ENCODE measurements at regions not wholly inside any gene's neighbourhood (a gene's known extent, or its start where the extent isn't known, plus 50 kb on each side); places are given as distances from the start of the nearest gene placed in this dataset.

DNA sequence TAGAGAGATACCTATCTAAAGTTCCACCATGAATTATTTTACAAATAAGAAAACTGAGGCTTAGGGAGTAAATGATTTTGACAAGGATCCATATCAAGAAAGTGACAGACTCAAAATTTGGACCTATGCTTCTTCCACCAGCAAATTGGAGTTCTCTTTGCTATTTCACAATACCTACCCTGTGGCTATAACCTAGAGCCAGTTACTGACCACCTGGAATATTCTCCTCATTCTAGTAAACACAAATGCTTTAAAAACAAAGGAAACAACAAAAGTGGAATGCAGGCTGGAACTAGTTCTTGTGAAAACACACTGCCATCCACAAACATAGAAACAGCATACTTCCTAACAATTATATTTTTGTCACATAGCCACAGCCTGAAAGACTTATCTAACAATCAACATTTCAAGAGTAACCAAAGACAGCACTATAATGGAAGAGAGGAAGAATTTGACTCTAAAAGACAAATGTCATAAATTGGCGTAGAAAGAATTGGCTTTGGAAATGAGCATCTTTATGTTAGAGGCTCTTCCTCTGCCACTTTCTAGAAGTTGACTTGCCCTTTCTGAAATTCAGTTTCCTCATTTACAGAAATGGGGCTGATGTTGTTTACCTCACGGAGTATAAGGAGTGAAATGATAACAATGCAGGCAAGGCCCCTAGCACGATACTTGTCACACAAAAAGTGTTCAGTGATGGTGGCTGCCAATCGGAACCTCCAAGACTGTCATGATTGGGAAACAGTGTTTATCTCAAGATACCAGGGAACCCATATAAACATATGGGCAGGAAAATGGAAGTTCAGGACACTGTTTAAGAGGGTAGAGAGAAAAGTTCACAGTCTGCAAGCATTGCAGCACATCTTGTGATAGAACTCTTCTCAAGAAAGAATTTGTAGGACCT lies 138.6 kb upstream of the LGR5 start (continued):
- TF ChIP-seq, protein P1, sequence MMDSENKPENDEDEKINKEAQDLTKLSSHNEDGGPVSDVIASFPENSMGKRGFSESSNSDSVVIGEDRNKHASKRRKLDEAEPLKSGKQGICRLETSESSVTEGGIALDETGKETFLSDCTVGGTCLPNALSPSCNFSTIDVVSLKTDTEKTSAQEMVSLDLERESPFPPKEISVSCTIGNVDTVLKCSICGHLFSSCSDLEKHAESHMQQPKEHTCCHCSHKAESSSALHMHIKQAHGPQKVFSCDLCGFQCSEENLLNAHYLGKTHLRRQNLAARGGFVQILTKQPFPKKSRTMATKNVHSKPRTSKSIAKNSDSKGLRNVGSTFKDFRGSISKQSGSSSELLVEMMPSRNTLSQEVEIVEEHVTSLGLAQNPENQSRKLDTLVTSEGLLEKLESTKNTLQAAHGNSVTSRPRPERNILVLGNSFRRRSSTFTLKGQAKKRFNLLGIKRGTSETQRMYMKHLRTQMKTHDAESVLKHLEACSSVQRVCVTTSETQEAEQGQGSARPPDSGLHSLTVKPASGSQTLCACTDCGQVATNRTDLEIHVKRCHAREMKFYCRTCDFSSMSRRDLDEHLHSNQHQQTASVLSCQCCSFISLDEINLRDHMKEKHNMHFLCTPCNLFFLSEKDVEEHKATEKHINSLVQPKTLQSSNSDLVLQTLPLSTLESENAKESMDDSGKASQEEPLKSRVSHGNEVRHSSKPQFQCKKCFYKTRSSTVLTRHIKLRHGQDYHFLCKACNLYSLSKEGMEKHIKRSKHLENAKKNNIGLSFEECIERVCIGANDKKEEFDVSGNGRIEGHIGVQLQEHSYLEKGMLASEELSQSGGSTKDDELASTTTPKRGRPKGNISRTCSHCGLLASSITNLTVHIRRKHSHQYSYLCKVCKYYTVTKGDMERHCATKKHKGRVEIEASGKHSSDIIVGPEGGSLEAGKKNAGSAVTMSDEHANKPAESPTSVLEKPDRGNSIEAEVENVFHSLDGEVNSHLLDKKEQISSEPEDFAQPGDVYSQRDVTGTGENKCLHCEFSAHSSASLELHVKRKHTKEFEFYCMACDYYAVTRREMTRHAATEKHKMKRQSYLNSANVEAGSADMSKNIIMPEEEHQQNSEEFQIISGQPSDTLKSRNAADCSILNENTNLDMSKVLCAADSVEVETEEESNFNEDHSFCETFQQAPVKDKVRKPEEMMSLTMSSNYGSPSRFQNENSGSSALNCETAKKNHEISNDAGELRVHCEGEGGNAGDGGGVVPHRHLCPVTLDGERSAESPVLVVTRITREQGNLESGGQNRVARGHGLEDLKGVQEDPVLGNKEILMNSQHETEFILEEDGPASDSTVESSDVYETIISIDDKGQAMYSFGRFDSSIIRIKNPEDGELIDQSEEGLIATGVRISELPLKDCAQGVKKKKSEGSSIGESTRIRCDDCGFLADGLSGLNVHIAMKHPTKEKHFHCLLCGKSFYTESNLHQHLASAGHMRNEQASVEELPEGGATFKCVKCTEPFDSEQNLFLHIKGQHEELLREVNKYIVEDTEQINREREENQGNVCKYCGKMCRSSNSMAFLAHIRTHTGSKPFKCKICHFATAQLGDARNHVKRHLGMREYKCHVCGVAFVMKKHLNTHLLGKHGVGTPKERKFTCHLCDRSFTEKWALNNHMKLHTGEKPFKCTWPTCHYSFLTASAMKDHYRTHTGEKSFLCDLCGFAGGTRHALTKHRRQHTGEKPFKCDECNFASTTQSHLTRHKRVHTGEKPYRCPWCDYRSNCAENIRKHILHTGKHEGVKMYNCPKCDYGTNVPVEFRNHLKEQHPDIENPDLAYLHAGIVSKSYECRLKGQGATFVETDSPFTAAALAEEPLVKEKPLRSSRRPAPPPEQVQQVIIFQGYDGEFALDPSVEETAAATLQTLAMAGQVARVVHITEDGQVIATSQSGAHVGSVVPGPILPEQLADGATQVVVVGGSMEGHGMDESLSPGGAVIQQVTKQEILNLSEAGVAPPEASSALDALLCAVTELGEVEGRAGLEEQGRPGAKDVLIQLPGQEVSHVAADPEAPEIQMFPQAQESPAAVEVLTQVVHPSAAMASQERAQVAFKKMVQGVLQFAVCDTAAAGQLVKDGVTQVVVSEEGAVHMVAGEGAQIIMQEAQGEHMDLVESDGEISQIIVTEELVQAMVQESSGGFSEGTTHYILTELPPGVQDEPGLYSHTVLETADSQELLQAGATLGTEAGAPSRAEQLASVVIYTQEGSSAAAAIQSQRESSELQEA (IDR thresholded peaks at IDR 0.05; ENCODE audit: low read depth), result no peak
- TF ChIP-seq, protein P2, sequence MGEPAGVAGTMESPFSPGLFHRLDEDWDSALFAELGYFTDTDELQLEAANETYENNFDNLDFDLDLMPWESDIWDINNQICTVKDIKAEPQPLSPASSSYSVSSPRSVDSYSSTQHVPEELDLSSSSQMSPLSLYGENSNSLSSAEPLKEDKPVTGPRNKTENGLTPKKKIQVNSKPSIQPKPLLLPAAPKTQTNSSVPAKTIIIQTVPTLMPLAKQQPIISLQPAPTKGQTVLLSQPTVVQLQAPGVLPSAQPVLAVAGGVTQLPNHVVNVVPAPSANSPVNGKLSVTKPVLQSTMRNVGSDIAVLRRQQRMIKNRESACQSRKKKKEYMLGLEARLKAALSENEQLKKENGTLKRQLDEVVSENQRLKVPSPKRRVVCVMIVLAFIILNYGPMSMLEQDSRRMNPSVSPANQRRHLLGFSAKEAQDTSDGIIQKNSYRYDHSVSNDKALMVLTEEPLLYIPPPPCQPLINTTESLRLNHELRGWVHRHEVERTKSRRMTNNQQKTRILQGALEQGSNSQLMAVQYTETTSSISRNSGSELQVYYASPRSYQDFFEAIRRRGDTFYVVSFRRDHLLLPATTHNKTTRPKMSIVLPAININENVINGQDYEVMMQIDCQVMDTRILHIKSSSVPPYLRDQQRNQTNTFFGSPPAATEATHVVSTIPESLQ (CRISPR knock-in tag; IDR thresholded peaks at IDR 0.05), result no peak
- TF ChIP-seq CBFA2T3 (IDR thresholded peaks at IDR 0.05) (peak; percentile 93), DNMT1 (IDR thresholded peaks at IDR 0.05) (no peak), CREB1 (IDR thresholded peaks at IDR 0.05) (peak; percentile 33; the same call in 1 of the 2 replicates), CREB1 (CRISPR knock-in tag; IDR thresholded peaks at IDR 0.05) (no peak), EHMT2 (IDR thresholded peaks at IDR 0.05) (0 out of 2 replicates have a peak, but pooled peaks have one; percentile 32), SAFB2 (IDR thresholded peaks at IDR 0.05; ENCODE audit: borderline replicate concordance, low read depth, low read length, severe bottlenecking) (no peak), XRCC3 (IDR thresholded peaks at IDR 0.05) (no peak), NCOA6 (IDR thresholded peaks at IDR 0.05) (no peak), TARDBP (IDR thresholded peaks at IDR 0.05) (no peak), FIP1L1 (IDR thresholded peaks at IDR 0.05; ENCODE audit: low read depth, low read length, poor library complexity, severe bottlenecking) (no peak)
- TF ChIP-seq, protein P3, sequence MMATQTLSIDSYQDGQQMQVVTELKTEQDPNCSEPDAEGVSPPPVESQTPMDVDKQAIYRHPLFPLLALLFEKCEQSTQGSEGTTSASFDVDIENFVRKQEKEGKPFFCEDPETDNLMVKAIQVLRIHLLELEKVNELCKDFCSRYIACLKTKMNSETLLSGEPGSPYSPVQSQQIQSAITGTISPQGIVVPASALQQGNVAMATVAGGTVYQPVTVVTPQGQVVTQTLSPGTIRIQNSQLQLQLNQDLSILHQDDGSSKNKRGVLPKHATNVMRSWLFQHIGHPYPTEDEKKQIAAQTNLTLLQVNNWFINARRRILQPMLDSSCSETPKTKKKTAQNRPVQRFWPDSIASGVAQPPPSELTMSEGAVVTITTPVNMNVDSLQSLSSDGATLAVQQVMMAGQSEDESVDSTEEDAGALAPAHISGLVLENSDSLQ (IDR thresholded peaks at IDR 0.05), result peak; percentile 13; the same call in 1 of the 2 replicates
